ENCODE measurements at regions not wholly inside any gene's neighbourhood (a gene's known extent, or its start where the extent isn't known, plus 50 kb on each side); places are given as distances from the start of the nearest gene placed in this dataset.

- Histone ChIP-seq H3K9ac (ENCODE audit: low read length) (no peak overlapping the region), H3K27me3 (ENCODE audit: insufficient read depth, low read length) (no peaks in the 10 kb centered on the region), H4K20me1 (ENCODE audit: insufficient read depth, low read length) (no peaks in the 10 kb centered on the region), H3K27ac (ENCODE audit: low read depth, low read length) (no peak overlapping the region), H3K36me3 (ENCODE audit: insufficient read depth, low read length) (no peaks in the 10 kb centered on the region), H3K4me2 (ENCODE audit: low read length) (no peak overlapping the region), H3K4me1 (ENCODE audit: insufficient read depth, low read length) (no peaks in the 10 kb centered on the region), H3K79me2 (ENCODE audit: insufficient read depth, low read length) (no peaks in the 10 kb centered on the region), H2AFZ (ENCODE audit: low read depth, low read length) (no peak overlapping the region), H3K9me3 (ENCODE audit: insufficient read depth, low read depth, low read length) (no peaks in the 10 kb centered on the region), H3K4me3 (ENCODE audit: insufficient read depth, low read depth, low read length) (no peak overlapping the region)
- peaks cover 11% of the 10 kb centered on the region for H3K4me1 Mint-ChIP-seq (ENCODE audit: low read depth, unreplicated experiment)
- H3K27me3 Mint-ChIP-seq (ENCODE audit: low read depth, unreplicated experiment) = no peaks in the 10 kb centered on the region
- no peak for DNase-seq (ENCODE audit: low read depth)
- no peak overlapping the region for H3K27ac Mint-ChIP-seq (ENCODE audit: unreplicated experiment)
- no peak for FAIRE-seq
- H3K4me3 Mint-ChIP-seq (ENCODE audit: unreplicated experiment) = no peak overlapping the region
- TF ChIP-seq EZH2 (IDR thresholded peaks at IDR 0.05; ENCODE audit: insufficient read depth, low read length) = no peak
- no peak for TF ChIP-seq CTCF (IDR thresholded peaks at IDR 0.05; ENCODE audit: insufficient read depth, low read depth, low read length)
- H3K9me3 Mint-ChIP-seq (ENCODE audit: unreplicated experiment) = no peaks in the 10 kb centered on the region
- no peaks in the 10 kb centered on the region for H3K36me3 Mint-ChIP-seq (ENCODE audit: low read depth, unreplicated experiment)
These were observed 131.8 kb downstream of the FAM204A start for GRCh38 chr10:118210276-118210675.

GRCh38 chr10:118209215-118209614, 132.9 kb downstream of the FAM204A start:
- Histone ChIP-seq H3K36me3 (ENCODE audit: insufficient read depth, low read length) (no peaks in the 10 kb centered on the region), H3K9ac (ENCODE audit: low read length) (no peak overlapping the region), H3K4me2 (ENCODE audit: low read length) (no peak overlapping the region), H3K27me3 (ENCODE audit: insufficient read depth, low read length) (no peaks in the 10 kb centered on the region), H4K20me1 (ENCODE audit: insufficient read depth, low read length) (no peaks in the 10 kb centered on the region), H3K4me3 (ENCODE audit: insufficient read depth, low read depth, low read length) (no peak overlapping the region), H3K4me1 (ENCODE audit: insufficient read depth, low read length) (no peaks in the 10 kb centered on the region), H3K27ac (ENCODE audit: low read depth, low read length) (no peak overlapping the region), H3K9me3 (ENCODE audit: insufficient read depth, low read depth, low read length) (no peaks in the 10 kb centered on the region), H3K79me2 (ENCODE audit: insufficient read depth, low read length) (no peaks in the 10 kb centered on the region), H2AFZ (ENCODE audit: low read depth, low read length) (no peak overlapping the region)
- no peak overlapping the region for H3K27ac Mint-ChIP-seq (ENCODE audit: unreplicated experiment)
- no peaks in the 10 kb centered on the region for H3K36me3 Mint-ChIP-seq (ENCODE audit: low read depth, unreplicated experiment)
- H3K4me3 Mint-ChIP-seq (ENCODE audit: unreplicated experiment) = no peak overlapping the region
- no peaks in the 10 kb centered on the region for H3K27me3 Mint-ChIP-seq (ENCODE audit: low read depth, unreplicated experiment)
- no peak for DNase-seq (ENCODE audit: low read depth)
- no peak for FAIRE-seq
- H3K9me3 Mint-ChIP-seq (ENCODE audit: unreplicated experiment) = no peaks in the 10 kb centered on the region
- TF ChIP-seq CTCF (IDR thresholded peaks at IDR 0.05; ENCODE audit: insufficient read depth, low read depth, low read length) = no peak
- TF ChIP-seq EZH2 (IDR thresholded peaks at IDR 0.05; ENCODE audit: insufficient read depth, low read length) = no peak
- peaks cover 15% of the 10 kb centered on the region for H3K4me1 Mint-ChIP-seq (ENCODE audit: low read depth, unreplicated experiment)

GRCh38 chr10:118207470-118208007, 134.6 kb downstream of the FAM204A start:
- Histone ChIP-seq H3K4me3 (ENCODE audit: insufficient read depth, low read depth, low read length) (no peak overlapping the region), H3K27me3 (ENCODE audit: insufficient read depth, low read length) (no peaks in the 10 kb centered on the region), H3K9me3 (ENCODE audit: insufficient read depth, low read depth, low read length) (no peaks in the 10 kb centered on the region), H4K20me1 (ENCODE audit: insufficient read depth, low read length) (no peaks in the 10 kb centered on the region), H3K4me1 (ENCODE audit: insufficient read depth, low read length) (no peaks in the 10 kb centered on the region), H3K9ac (ENCODE audit: low read length) (no peak overlapping the region), H3K4me2 (ENCODE audit: low read length) (no peak overlapping the region), H2AFZ (ENCODE audit: low read depth, low read length) (no peak overlapping the region), H3K79me2 (ENCODE audit: insufficient read depth, low read length) (no peaks in the 10 kb centered on the region), H3K27ac (ENCODE audit: low read depth, low read length) (no peak overlapping the region), H3K36me3 (ENCODE audit: insufficient read depth, low read length) (no peaks in the 10 kb centered on the region)
- Mint-ChIP-seq H3K9me3 (ENCODE audit: unreplicated experiment) (no peaks in the 10 kb centered on the region), H3K27me3 (ENCODE audit: low read depth, unreplicated experiment) (no peaks in the 10 kb centered on the region), H3K36me3 (ENCODE audit: low read depth, unreplicated experiment) (no peaks in the 10 kb centered on the region), H3K4me1 (ENCODE audit: low read depth, unreplicated experiment) (peaks cover 18% of the 10 kb centered on the region), H3K27ac (ENCODE audit: unreplicated experiment) (no peak overlapping the region), H3K4me3 (ENCODE audit: unreplicated experiment) (no peak overlapping the region)
- FAIRE-seq (no peak), DNase-seq (ENCODE audit: low read depth) (no peak)
- no peak for TF ChIP-seq CTCF (IDR thresholded peaks at IDR 0.05; ENCODE audit: insufficient read depth, low read depth, low read length)
- TF ChIP-seq EZH2 (IDR thresholded peaks at IDR 0.05; ENCODE audit: insufficient read depth, low read length) = no peak

Measured in astrocyte (in vitro differentiated cells and primary cell).